ENCODE measurements at regions not wholly inside any gene's neighbourhood (a gene's known extent, or its start where the extent isn't known, plus 50 kb on each side); places are given as distances from the start of the nearest gene placed in this dataset.

GRCh38 chr2:15711126-15711860 lies 119.6 kb downstream of the DDX1 start:
- Histone ChIP-seq H3K36me3 (ENCODE audit: control insufficient read depth, insufficient read depth, low read length) (no peaks in the 10 kb centered on the region), H3K27ac (ENCODE audit: low read depth, low read length) (no peak overlapping the region), H3K4me1 (ENCODE audit: control insufficient read depth, insufficient read depth, low read length) (no peaks in the 10 kb centered on the region), H3K9me3 (ENCODE audit: control insufficient read depth, insufficient read depth, low read length) (no peaks in the 10 kb centered on the region), H3K27me3 (ENCODE audit: control insufficient read depth, insufficient read depth, low read length) (no peaks in the 10 kb centered on the region), H3K9ac (ENCODE audit: low read depth, low read length) (no peak overlapping the region), H3K4me3 (ENCODE audit: low read depth, low read length) (no peak overlapping the region)

- no peaks in the 10 kb centered on the region for H3K9me3 ChIP-seq (ENCODE audit: control insufficient read depth, insufficient read depth, low read length)
- H3K27ac ChIP-seq (ENCODE audit: low read depth, low read length), result no peak overlapping the region
- no peak overlapping the region for H3K4me3 ChIP-seq (ENCODE audit: low read depth, low read length)
- no peaks in the 10 kb centered on the region for H3K36me3 ChIP-seq (ENCODE audit: control insufficient read depth, insufficient read depth, low read length)
- no peaks in the 10 kb centered on the region for H3K27me3 ChIP-seq (ENCODE audit: control insufficient read depth, insufficient read depth, low read length)
- no peak overlapping the region for H3K9ac ChIP-seq (ENCODE audit: low read depth, low read length)
- H3K4me1 ChIP-seq (ENCODE audit: control insufficient read depth, insufficient read depth, low read length), result no peaks in the 10 kb centered on the region
These were observed 121.1 kb downstream of the DDX1 start for GRCh38 chr2:15712551-15713342.

- Histone ChIP-seq H3K4me1 (ENCODE audit: control insufficient read depth, insufficient read depth, low read length) (no peaks in the 10 kb centered on the region), H3K9me3 (ENCODE audit: control insufficient read depth, insufficient read depth, low read length) (no peaks in the 10 kb centered on the region), H3K9ac (ENCODE audit: low read depth, low read length) (no peak overlapping the region), H3K36me3 (ENCODE audit: control insufficient read depth, insufficient read depth, low read length) (no peaks in the 10 kb centered on the region), H3K4me3 (ENCODE audit: low read depth, low read length) (no peak overlapping the region), H3K27ac (ENCODE audit: low read depth, low read length) (no peak overlapping the region), H3K27me3 (ENCODE audit: control insufficient read depth, insufficient read depth, low read length) (no peaks in the 10 kb centered on the region)
These were observed 121.8 kb downstream of the DDX1 start for GRCh38 chr2:15713475-15713874.

- Histone ChIP-seq H3K36me3 (ENCODE audit: control insufficient read depth, insufficient read depth, low read length) (no peaks in the 10 kb centered on the region), H3K4me3 (ENCODE audit: low read depth, low read length) (no peak overlapping the region), H3K27ac (ENCODE audit: low read depth, low read length) (no peak overlapping the region), H3K4me1 (ENCODE audit: control insufficient read depth, insufficient read depth, low read length) (no peaks in the 10 kb centered on the region), H3K27me3 (ENCODE audit: control insufficient read depth, insufficient read depth, low read length) (no peaks in the 10 kb centered on the region), H3K9me3 (ENCODE audit: control insufficient read depth, insufficient read depth, low read length) (no peaks in the 10 kb centered on the region), H3K9ac (ENCODE audit: low read depth, low read length) (no peak overlapping the region)
These were observed 122.3 kb downstream of the DDX1 start for GRCh38 chr2:15714002-15714401.

GRCh38 chr2:15714609-15715008 lies 122.9 kb downstream of the DDX1 start:
- Histone ChIP-seq H3K36me3 (ENCODE audit: control insufficient read depth, insufficient read depth, low read length) (no peaks in the 10 kb centered on the region), H3K4me1 (ENCODE audit: control insufficient read depth, insufficient read depth, low read length) (no peaks in the 10 kb centered on the region), H3K27me3 (ENCODE audit: control insufficient read depth, insufficient read depth, low read length) (no peaks in the 10 kb centered on the region), H3K4me3 (ENCODE audit: low read depth, low read length) (no peak overlapping the region), H3K9me3 (ENCODE audit: control insufficient read depth, insufficient read depth, low read length) (no peaks in the 10 kb centered on the region), H3K9ac (ENCODE audit: low read depth, low read length) (no peak overlapping the region), H3K27ac (ENCODE audit: low read depth, low read length) (no peak overlapping the region)

GRCh38 chr2:15715596-15715995 lies 123.9 kb downstream of the DDX1 start:
- H3K36me3 ChIP-seq (ENCODE audit: control insufficient read depth, insufficient read depth, low read length), result no peaks in the 10 kb centered on the region

GRCh38 chr2:15718103-15718943 lies 126.7 kb downstream of the DDX1 start:
- H3K4me3 ChIP-seq (ENCODE audit: low read depth, low read length), result no peak overlapping the region
- H3K9me3 ChIP-seq (ENCODE audit: control insufficient read depth, insufficient read depth, low read length), result no peaks in the 10 kb centered on the region
- no peaks in the 10 kb centered on the region for H3K36me3 ChIP-seq (ENCODE audit: control insufficient read depth, insufficient read depth, low read length)
- no peaks in the 10 kb centered on the region for H3K27me3 ChIP-seq (ENCODE audit: control insufficient read depth, insufficient read depth, low read length)
- no peaks in the 10 kb centered on the region for H3K4me1 ChIP-seq (ENCODE audit: control insufficient read depth, insufficient read depth, low read length)
- no peak overlapping the region for H3K27ac ChIP-seq (ENCODE audit: low read depth, low read length)
- no peak overlapping the region for H3K9ac ChIP-seq (ENCODE audit: low read depth, low read length)

More at GRCh38 chr2:15715596-15715995, 123.9 kb downstream of the DDX1 start:
- Histone ChIP-seq H3K4me3 (ENCODE audit: low read depth, low read length) (no peak overlapping the region), H3K4me1 (ENCODE audit: control insufficient read depth, insufficient read depth, low read length) (no peaks in the 10 kb centered on the region), H3K27ac (ENCODE audit: low read depth, low read length) (no peak overlapping the region), H3K27me3 (ENCODE audit: control insufficient read depth, insufficient read depth, low read length) (no peaks in the 10 kb centered on the region), H3K9ac (ENCODE audit: low read depth, low read length) (no peak overlapping the region), H3K9me3 (ENCODE audit: control insufficient read depth, insufficient read depth, low read length) (no peaks in the 10 kb centered on the region)

GRCh38 chr2:15718944-15719323 lies 127.3 kb downstream of the DDX1 start:
- Histone ChIP-seq H3K27me3 (ENCODE audit: control insufficient read depth, insufficient read depth, low read length) (no peaks in the 10 kb centered on the region), H3K27ac (ENCODE audit: low read depth, low read length) (no peak overlapping the region)

GRCh38 chr2:15719566-15720313 lies 128.1 kb downstream of the DDX1 start:
- Histone ChIP-seq H3K9ac (ENCODE audit: low read depth, low read length) (no peak overlapping the region), H3K9me3 (ENCODE audit: control insufficient read depth, insufficient read depth, low read length) (no peaks in the 10 kb centered on the region), H3K36me3 (ENCODE audit: control insufficient read depth, insufficient read depth, low read length) (no peaks in the 10 kb centered on the region), H3K4me3 (ENCODE audit: low read depth, low read length) (no peak overlapping the region), H3K4me1 (ENCODE audit: control insufficient read depth, insufficient read depth, low read length) (no peaks in the 10 kb centered on the region), H3K27ac (ENCODE audit: low read depth, low read length) (no peak overlapping the region), H3K27me3 (ENCODE audit: control insufficient read depth, insufficient read depth, low read length) (no peaks in the 10 kb centered on the region)

More at GRCh38 chr2:15718944-15719323, 127.3 kb downstream of the DDX1 start:
- Histone ChIP-seq H3K9me3 (ENCODE audit: control insufficient read depth, insufficient read depth, low read length) (no peaks in the 10 kb centered on the region), H3K4me3 (ENCODE audit: low read depth, low read length) (no peak overlapping the region), H3K4me1 (ENCODE audit: control insufficient read depth, insufficient read depth, low read length) (no peaks in the 10 kb centered on the region), H3K9ac (ENCODE audit: low read depth, low read length) (no peak overlapping the region), H3K36me3 (ENCODE audit: control insufficient read depth, insufficient read depth, low read length) (no peaks in the 10 kb centered on the region)

GRCh38 chr2:15720561-15721307 lies 129.1 kb downstream of the DDX1 start:
- no peak overlapping the region for H3K4me3 ChIP-seq (ENCODE audit: low read depth, low read length)
- H3K27ac ChIP-seq (ENCODE audit: low read depth, low read length), result no peak overlapping the region
- no peaks in the 10 kb centered on the region for H3K4me1 ChIP-seq (ENCODE audit: control insufficient read depth, insufficient read depth, low read length)
- no peaks in the 10 kb centered on the region for H3K9me3 ChIP-seq (ENCODE audit: control insufficient read depth, insufficient read depth, low read length)
- H3K9ac ChIP-seq (ENCODE audit: low read depth, low read length), result no peak overlapping the region
- no peaks in the 10 kb centered on the region for H3K36me3 ChIP-seq (ENCODE audit: control insufficient read depth, insufficient read depth, low read length)
- H3K27me3 ChIP-seq (ENCODE audit: control insufficient read depth, insufficient read depth, low read length), result no peaks in the 10 kb centered on the region
